CD8-positive, alpha-beta memory T cell (primary cell): ENCODE measurements at regions not wholly inside any gene's neighbourhood (a gene's known extent, or its start where the extent isn't known, plus 50 kb on each side); places are given as distances from the start of the nearest gene placed in this dataset.

ENCODE experiments used
- CTCF ChIA-PET: fragments of 350-600 bp; sonication (Branson Sonifier 250); formaldehyde crosslinking; loops from one replicate; lab custom pipeline; 2021; ENCODE audit warnings: antibody characterized with exemption; lab: Charles Lee
- POLR2A ChIA-PET: fragments of 350-600 bp; sonication (Branson Sonifier 250); formaldehyde crosslinking; loops from one replicate; lab custom pipeline; 2021; ENCODE audit warnings: antibody characterized with exemption; lab: Charles Lee
- DNase-seq, 5 donors: peaks; one replicate each; pipeline versions ENCODE4 v3.0.0 to v3.0.0-alpha.2; 2020 to 2022; ENCODE audit warnings: mixed read lengths in 1 of 5
- H3K27ac ChIP-seq: one replicate; pipeline ENCODE4 v1.7.0; 2013; ENCODE audit warnings: low read depth, mild to moderate bottlenecking, low read length, moderate library complexity
- H3K27me3 ChIP-seq: 2 replicates; pipeline ENCODE4 v1.7.0; 2013; ENCODE audit warnings: low read length, mild to moderate bottlenecking; ENCODE audit not compliant: insufficient read depth, poor library complexity, severe bottlenecking
- H3K36me3 ChIP-seq: 2 replicates; pipeline ENCODE4 v1.7.0; 2013; ENCODE audit warnings: mild to moderate bottlenecking, low read length, moderate library complexity; ENCODE audit not compliant: insufficient read depth
- H3K4me1 ChIP-seq: 2 replicates; pipeline ENCODE4 v1.7.0; 2013; ENCODE audit warnings: mild to moderate bottlenecking, low read length, moderate library complexity; ENCODE audit not compliant: insufficient read depth
- H3K4me3 ChIP-seq: 2 replicates; pipeline ENCODE4 v1.7.0; 2013; ENCODE audit warnings: mild to moderate bottlenecking, low read length
- H3K9me3 ChIP-seq: 2 replicates; pipeline ENCODE4 v1.7.0; 2013; ENCODE audit warnings: mild to moderate bottlenecking, low read length
- H3K27ac Mint-ChIP-seq, 8 donors: one replicate each; pipeline ENCODE4 v1.8.0; 2020 to 2021; ENCODE audit warnings: mixed read lengths in 8 of 8, mild to moderate bottlenecking in 6 of 8, inconsistent platforms in 3 of 8, moderate library complexity in 3 of 8
- H3K27me3 Mint-ChIP-seq, 2 donors: one replicate each; pipeline ENCODE4 v1.8.0; 2020 to 2021; ENCODE audit warnings: mixed read lengths in 2 of 2, mild to moderate bottlenecking in 1 of 2, moderate library complexity in 1 of 2
- H3K36me3 Mint-ChIP-seq, 3 donors: one replicate each; pipeline ENCODE4 v1.8.0; 2020 to 2021; ENCODE audit warnings: mixed read lengths in 3 of 3, inconsistent platforms in 1 of 3, mild to moderate bottlenecking in 1 of 3
- H3K4me1 Mint-ChIP-seq, 3 donors: one replicate each; pipeline ENCODE4 v1.8.0; 2020 to 2021; ENCODE audit warnings: mixed read lengths in 3 of 3, inconsistent platforms in 1 of 3, mild to moderate bottlenecking in 1 of 3
- H3K4me3 Mint-ChIP-seq, 7 donors: one replicate each; pipeline ENCODE4 v1.8.0; 2020 to 2021; ENCODE audit warnings: mixed read lengths in 7 of 7, mild to moderate bottlenecking in 6 of 7, moderate library complexity in 4 of 7, inconsistent platforms in 2 of 7
- H3K9me3 Mint-ChIP-seq, 5 donors: one replicate each; pipeline ENCODE4 v1.8.0; 2020 to 2022; ENCODE audit warnings: mixed read lengths in 5 of 5, mild to moderate bottlenecking in 3 of 5, moderate library complexity in 2 of 5, inconsistent platforms in 1 of 5

DNA sequence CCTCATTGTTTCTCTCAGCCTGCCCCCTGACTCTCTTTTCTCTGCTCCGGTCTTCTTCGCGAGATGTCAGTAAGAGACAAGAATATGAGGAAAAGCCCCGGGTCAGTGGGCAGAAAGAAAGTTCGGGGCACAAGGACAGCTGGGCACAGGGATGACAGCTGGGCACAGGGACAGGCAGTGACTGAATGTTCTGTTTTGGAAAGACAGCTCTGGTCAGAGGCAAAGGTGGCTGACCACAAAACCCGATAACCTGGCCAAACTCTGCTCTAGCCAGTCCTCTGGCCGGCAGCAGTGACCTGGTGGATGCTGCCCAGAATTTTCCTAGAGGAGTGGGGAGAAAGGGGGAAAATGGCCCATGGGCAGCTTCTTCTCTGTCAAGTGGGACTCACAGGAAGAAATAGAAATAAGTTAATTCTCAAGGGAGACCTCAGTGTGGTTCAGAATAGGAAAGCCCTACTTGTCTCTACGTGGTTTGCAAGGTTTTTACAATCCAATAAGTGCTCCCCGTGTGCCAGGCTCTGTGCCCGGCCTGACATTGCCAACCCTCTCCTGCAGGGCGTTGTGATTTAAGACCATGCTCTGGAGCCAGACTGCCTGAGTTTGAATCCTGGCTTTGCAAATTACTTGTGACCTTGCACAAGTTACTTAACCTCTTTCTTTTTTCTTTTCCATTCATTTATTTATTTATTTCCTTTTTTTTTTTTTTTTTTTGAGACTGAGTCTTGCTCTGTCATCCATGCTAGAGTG is 110.6 kb upstream of the ZNF716 start:
- DNase-seq = no peak
- no peaks in the 10 kb centered on the region for H3K27me3 ChIP-seq
- no peak overlapping the region for H3K27ac ChIP-seq
- peak overlapping the region in 1 of 7 donors; percentile 45 for H3K4me3 Mint-ChIP-seq
- no peak overlapping the region for H3K27ac Mint-ChIP-seq
- H3K27me3 Mint-ChIP-seq = peaks cover 0 to 2% of the 10 kb centered on the region in 2 donors
- H3K36me3 Mint-ChIP-seq = no peaks in the 10 kb centered on the region
- no peak overlapping the region for H3K4me3 ChIP-seq
- H3K4me1 ChIP-seq = no peaks in the 10 kb centered on the region
- POLR2A ChIA-PET = no interaction called here
- H3K9me3 ChIP-seq = no peaks in the 10 kb centered on the region
- H3K4me1 Mint-ChIP-seq = no peaks in the 10 kb centered on the region
- peaks cover 16 to 40% (median 32%) of the 10 kb centered on the region in 5 donors for H3K9me3 Mint-ChIP-seq
- no peaks in the 10 kb centered on the region for H3K36me3 ChIP-seq
- CTCF ChIA-PET = no interaction called here

DNA sequence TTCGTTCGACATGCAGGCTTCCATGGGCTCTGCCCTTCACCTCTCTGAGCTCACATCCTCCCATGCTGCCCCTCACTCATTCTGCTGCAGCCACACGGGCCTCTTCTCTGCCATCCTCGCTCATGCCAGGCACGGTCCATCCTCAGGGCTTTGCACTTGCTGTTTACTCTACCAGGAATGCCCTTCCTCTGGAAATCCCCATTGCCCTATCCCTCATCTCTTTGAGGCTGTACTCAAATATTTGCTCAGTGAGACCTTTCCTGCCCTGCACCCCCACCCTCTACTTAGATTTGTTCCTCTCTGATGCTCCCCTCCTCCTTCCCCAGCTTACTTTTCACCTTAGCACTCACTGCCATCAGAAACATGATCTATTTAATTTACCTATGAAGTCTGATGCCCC is 107.0 kb upstream of the ZNF716 start:
- no peak overlapping the region for H3K4me3 Mint-ChIP-seq
- peaks cover 14 to 45% (median 33%) of the 10 kb centered on the region in 5 donors for H3K9me3 Mint-ChIP-seq
- no peak for DNase-seq
- peaks cover 0 to 2% (median 0%) of the 10 kb centered on the region in 3 donors for H3K36me3 Mint-ChIP-seq
- Histone ChIP-seq H3K4me1 (no peaks in the 10 kb centered on the region), H3K27ac (no peak overlapping the region), H3K9me3 (no peaks in the 10 kb centered on the region), H3K36me3 (no peaks in the 10 kb centered on the region), H3K27me3 (no peaks in the 10 kb centered on the region), H3K4me3 (no peak overlapping the region)
- no peak overlapping the region for H3K27ac Mint-ChIP-seq
- ChIA-PET POLR2A (no interaction called here), CTCF (no interaction called here)
- no peaks in the 10 kb centered on the region for H3K4me1 Mint-ChIP-seq
- H3K27me3 Mint-ChIP-seq = no peaks in the 10 kb centered on the region

DNA sequence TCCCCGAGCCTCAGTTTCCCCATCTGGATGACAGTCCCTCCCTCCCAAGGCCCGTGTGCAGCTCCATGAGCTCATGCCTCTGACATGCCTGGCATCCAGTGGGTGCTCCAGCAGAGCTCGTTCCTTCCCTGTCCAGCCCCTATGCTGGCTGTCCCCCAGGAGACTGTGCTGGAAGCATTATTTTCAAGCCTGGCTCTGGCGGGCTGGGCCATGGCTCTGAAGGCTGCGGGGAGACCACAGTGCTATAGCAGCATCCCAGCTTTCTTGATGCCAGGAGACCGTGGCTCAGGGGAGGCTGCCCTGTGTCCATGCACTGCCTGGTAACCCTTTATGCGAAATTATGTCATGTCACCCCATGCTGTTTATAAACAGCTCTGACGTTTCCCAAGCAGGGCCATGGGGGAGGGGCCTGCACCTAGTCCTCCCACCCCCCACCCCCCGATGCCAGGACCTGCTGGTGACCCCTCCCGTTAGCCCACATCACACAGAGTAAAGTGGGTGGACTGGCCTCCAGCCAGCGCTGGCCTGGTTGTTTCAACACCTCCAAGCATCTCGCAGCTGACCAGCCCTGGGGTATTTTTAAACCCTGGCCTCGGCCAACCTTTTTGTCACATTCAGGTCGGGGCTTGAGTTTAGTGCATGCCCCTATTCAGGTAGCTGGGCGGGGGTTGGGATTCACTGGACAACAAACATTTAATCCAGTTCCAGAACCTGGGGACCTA is 105.9 kb upstream of the ZNF716 start:
- Mint-ChIP-seq H3K27me3 (no peaks in the 10 kb centered on the region), H3K9me3 (peaks cover 14 to 38% (median 32%) of the 10 kb centered on the region in 5 donors), H3K27ac (no peak overlapping the region), H3K4me1 (no peaks in the 10 kb centered on the region), H3K36me3 (peaks cover 0 to 2% (median 0%) of the 10 kb centered on the region in 3 donors), H3K4me3 (no peak overlapping the region)
- no peaks in the 10 kb centered on the region for H3K36me3 ChIP-seq
- CTCF ChIA-PET = no interaction called here
- no peak overlapping the region for H3K4me3 ChIP-seq
- H3K9me3 ChIP-seq = no peaks in the 10 kb centered on the region
- H3K4me1 ChIP-seq = no peaks in the 10 kb centered on the region
- H3K27me3 ChIP-seq = no peaks in the 10 kb centered on the region
- POLR2A ChIA-PET = no interaction called here
- DNase-seq = no peak
- H3K27ac ChIP-seq = no peak overlapping the region

- Histone ChIP-seq H3K36me3 (no peaks in the 10 kb centered on the region), H3K27me3 (no peaks in the 10 kb centered on the region), H3K9me3 (no peaks in the 10 kb centered on the region), H3K4me3 (no peak overlapping the region), H3K27ac (no peak overlapping the region), H3K4me1 (no peaks in the 10 kb centered on the region)
- Mint-ChIP-seq H3K27ac (no peak overlapping the region), H3K36me3 (peaks cover 0 to 2% (median 0%) of the 10 kb centered on the region in 3 donors), H3K27me3 (no peaks in the 10 kb centered on the region), H3K4me1 (no peaks in the 10 kb centered on the region), H3K9me3 (peaks cover 14 to 37% (median 30%) of the 10 kb centered on the region in 5 donors), H3K4me3 (no peak overlapping the region)
- DNase-seq = no peak
- CTCF ChIA-PET = no interaction called here
- POLR2A ChIA-PET = no interaction called here
These were observed 105.0 kb upstream of the ZNF716 start for GRCh38 chr7:57344957-57345356.

- Mint-ChIP-seq H3K9me3 (peaks cover 9 to 34% (median 24%) of the 10 kb centered on the region in 5 donors), H3K27ac (no peak overlapping the region), H3K4me1 (no peaks in the 10 kb centered on the region), H3K27me3 (no peaks in the 10 kb centered on the region), H3K4me3 (no peak overlapping the region), H3K36me3 (peaks cover 0 to 2% (median 0%) of the 10 kb centered on the region in 3 donors)
- no peaks in the 10 kb centered on the region for H3K36me3 ChIP-seq
- no peaks in the 10 kb centered on the region for H3K9me3 ChIP-seq
- H3K4me3 ChIP-seq = no peak overlapping the region
- no peak overlapping the region for H3K27ac ChIP-seq
- H3K27me3 ChIP-seq = no peaks in the 10 kb centered on the region
- no peak for DNase-seq
- POLR2A ChIA-PET = no interaction called here
- CTCF ChIA-PET = no interaction called here
- no peaks in the 10 kb centered on the region for H3K4me1 ChIP-seq
These were observed 101.2 kb upstream of the ZNF716 start for GRCh38 chr7:57348646-57349269.

GRCh38 chr7:57354195-57354594 is 95.8 kb upstream of the ZNF716 start:
- ChIA-PET CTCF (no interaction called here), POLR2A (no interaction called here)
- Mint-ChIP-seq H3K9me3 (peaks cover 9 to 32% (median 17%) of the 10 kb centered on the region in 5 donors), H3K4me1 (no peaks in the 10 kb centered on the region), H3K27me3 (no peaks in the 10 kb centered on the region), H3K36me3 (no peaks in the 10 kb centered on the region), H3K4me3 (no peak overlapping the region), H3K27ac (no peak overlapping the region)
- H3K4me1 ChIP-seq = no peaks in the 10 kb centered on the region
- no peak overlapping the region for H3K27ac ChIP-seq
- no peaks in the 10 kb centered on the region for H3K27me3 ChIP-seq
- no peaks in the 10 kb centered on the region for H3K36me3 ChIP-seq
- H3K9me3 ChIP-seq = no peaks in the 10 kb centered on the region
- DNase-seq = no peak
- no peak overlapping the region for H3K4me3 ChIP-seq

GRCh38 chr7:57354679-57355338 is 95.2 kb upstream of the ZNF716 start:
- H3K4me3 ChIP-seq = no peak overlapping the region
- no peak for DNase-seq
- ChIA-PET POLR2A (no interaction called here), CTCF (no interaction called here)
- H3K36me3 Mint-ChIP-seq = no peaks in the 10 kb centered on the region
- no peak overlapping the region for H3K4me3 Mint-ChIP-seq
- H3K27ac ChIP-seq = no peak overlapping the region
- H3K4me1 ChIP-seq = no peaks in the 10 kb centered on the region
- no peaks in the 10 kb centered on the region for H3K27me3 Mint-ChIP-seq
- H3K9me3 ChIP-seq = no peaks in the 10 kb centered on the region
- H3K36me3 ChIP-seq = no peaks in the 10 kb centered on the region
- H3K27ac Mint-ChIP-seq = no peak overlapping the region
- H3K4me1 Mint-ChIP-seq = no peaks in the 10 kb centered on the region
- peaks cover 11 to 34% (median 20%) of the 10 kb centered on the region in 5 donors for H3K9me3 Mint-ChIP-seq
- H3K27me3 ChIP-seq = no peaks in the 10 kb centered on the region

- CTCF ChIA-PET = no interaction called here
- H3K27ac Mint-ChIP-seq = no peak overlapping the region
- H3K36me3 ChIP-seq = no peaks in the 10 kb centered on the region
- no peak overlapping the region for H3K4me3 ChIP-seq
- H3K4me3 Mint-ChIP-seq = no peak overlapping the region
- H3K27me3 Mint-ChIP-seq = peaks cover 0 to 2% of the 10 kb centered on the region in 2 donors
- no peak for DNase-seq
- H3K27ac ChIP-seq = no peak overlapping the region
- no peaks in the 10 kb centered on the region for H3K9me3 ChIP-seq
- H3K4me1 Mint-ChIP-seq = no peaks in the 10 kb centered on the region
- H3K4me1 ChIP-seq = no peaks in the 10 kb centered on the region
- no peaks in the 10 kb centered on the region for H3K36me3 Mint-ChIP-seq
- H3K27me3 ChIP-seq = no peaks in the 10 kb centered on the region
- H3K9me3 Mint-ChIP-seq = peaks cover 15 to 60% (median 21%) of the 10 kb centered on the region in 5 donors
- POLR2A ChIA-PET = no interaction called here
These were observed 88.6 kb upstream of the ZNF716 start for GRCh38 chr7:57361406-57361805.
